ENCODE measurements at regions not wholly inside any gene's neighbourhood (a gene's known extent, or its start where the extent isn't known, plus 50 kb on each side); places are given as distances from the start of the nearest gene placed in this dataset.

- TF ChIP-seq POLR2A (IDR thresholded peaks at IDR 0.05), result no peak
- no peak for TF ChIP-seq CTCF (IDR thresholded peaks at IDR 0.05)
Observed at GRCh38 chr2:173782681-173783080, 182.5 kb downstream of the SP3 start.
